Prostate gland (tissue), 2 donors: ENCODE measurements at regions not wholly inside any gene's neighbourhood (a gene's known extent, or its start where the extent isn't known, plus 50 kb on each side); places are given as distances from the start of the nearest gene placed in this dataset.

ENCODE experiments used
- DNase-seq: peaks from one replicate; pipeline ENCODE4 v3.0.0-alpha.2; 2019; ENCODE audit warnings: low spot score
- H3K27ac ChIP-seq, 2 donors: fragments of 200-600 bp; sonication (generic); 2 replicates each; pipeline ENCODE4 v1.5.1; 2017 to 2019
- H3K27me3 ChIP-seq: fragments of 200-600 bp; sonication (generic); replicated peaks from 2 replicates; pipeline ENCODE4 v1.5.1; 2019; ENCODE audit not compliant: insufficient read depth
- H3K36me3 ChIP-seq, 2 donors: fragments of 200-600 bp; sonication (generic); 1 replicate in 1 of 2; 2 replicates in 1 of 2; pipeline versions ENCODE4 v1.5.1 to v1.8.1; 2017 to 2019
- H3K4me1 ChIP-seq: fragments of 200-600 bp; sonication (generic); replicated peaks from 2 replicates; pipeline ENCODE4 v1.5.1; 2019
- H3K4me3 ChIP-seq, 2 donors: fragments of 200-600 bp; sonication (generic); 2 replicates each; pipeline ENCODE4 v1.5.1; 2017 to 2019
- H3K9me3 ChIP-seq: fragments of 200-600 bp; sonication (generic); 2 replicates; pipeline ENCODE4 v1.5.1; 2017
- POLR2A ChIP-seq: fragments of 450-650 bp; IDR thresholded peaks from one replicate; pipeline ENCODE4 v1.6.1; 2016; ENCODE audit warnings: antibody characterized with exemption, mild to moderate bottlenecking
- POLR2AphosphoS5 ChIP-seq: sonication (generic); formaldehyde crosslinking; IDR thresholded peaks from one replicate; pipeline ENCODE4 v1.6.1; 2017; ENCODE audit warnings: antibody characterized with exemption
- WGBS: methylation state at CpG from one replicate; pipeline ENCODE4 v1.1.5; 2018; 5-methylcytosine and 5-hydroxymethylcytosine counted together
- intact Hi-C: fragments of 100-400 bp; cut with DNase I; formaldehyde crosslinking; loops from one replicate; pipeline ENCODE4 v1.14.2; 2022
- TF ChIP-seq, protein P1 (sequence below), 4 experiments: fragments of 200-600 bp in 2 of 4; fragments of 450-650 bp in 2 of 4; sonication (generic) in 2 of 4; IDR thresholded peaks; 1 replicate in 3 of 4; 2 replicates in 1 of 4; pipeline ENCODE4 v1.5.1; 2016 to 2019; ENCODE audit warnings: antibody characterized with exemption in 4 of 4, mild to moderate bottlenecking in 2 of 4, moderate library complexity in 2 of 4

DNA sequence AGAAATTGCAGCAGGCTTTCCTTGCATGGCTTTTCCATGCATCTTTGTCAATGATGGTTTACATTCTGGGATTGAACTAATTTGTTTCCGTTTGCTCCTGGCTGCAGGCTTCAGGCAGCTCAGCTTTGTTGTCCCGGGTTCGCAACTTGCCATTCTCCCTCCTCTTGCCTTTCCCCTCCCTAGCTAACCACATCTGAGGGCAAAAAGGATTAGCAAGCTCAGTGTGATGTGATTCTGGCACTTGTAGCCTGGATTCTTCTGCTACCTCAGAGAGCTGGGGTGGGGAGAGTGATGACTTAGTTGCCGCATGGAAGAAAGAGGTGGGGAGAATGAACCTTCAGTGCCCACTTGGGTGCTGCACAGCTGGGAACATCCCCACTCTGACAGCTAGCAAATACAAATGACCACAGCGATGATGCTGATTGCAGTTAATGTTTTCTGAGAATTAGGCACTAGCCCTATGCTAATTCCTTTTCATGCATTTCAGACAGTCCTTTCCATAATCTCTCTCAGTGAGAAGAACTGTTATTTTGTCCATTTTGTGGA is 120.2 kb upstream of the SALL1 start:
- Histone ChIP-seq H3K36me3 (no peaks in the 10 kb centered on the region), H3K9me3 (no peaks in the 10 kb centered on the region), H3K4me1 (no peaks in the 10 kb centered on the region), H3K27ac (no peak overlapping the region), H3K27me3 (no peaks in the 10 kb centered on the region), H3K4me3 (no peak overlapping the region)
- intact Hi-C loops: no loop called here
- no peak for DNase-seq
- 62% methylated on average over 5 of the region's 5 CpGs for WGBS
- TF ChIP-seq POLR2AphosphoS5: no peak
- TF ChIP-seq POLR2A: no peak
- TF ChIP-seq, protein P1, sequence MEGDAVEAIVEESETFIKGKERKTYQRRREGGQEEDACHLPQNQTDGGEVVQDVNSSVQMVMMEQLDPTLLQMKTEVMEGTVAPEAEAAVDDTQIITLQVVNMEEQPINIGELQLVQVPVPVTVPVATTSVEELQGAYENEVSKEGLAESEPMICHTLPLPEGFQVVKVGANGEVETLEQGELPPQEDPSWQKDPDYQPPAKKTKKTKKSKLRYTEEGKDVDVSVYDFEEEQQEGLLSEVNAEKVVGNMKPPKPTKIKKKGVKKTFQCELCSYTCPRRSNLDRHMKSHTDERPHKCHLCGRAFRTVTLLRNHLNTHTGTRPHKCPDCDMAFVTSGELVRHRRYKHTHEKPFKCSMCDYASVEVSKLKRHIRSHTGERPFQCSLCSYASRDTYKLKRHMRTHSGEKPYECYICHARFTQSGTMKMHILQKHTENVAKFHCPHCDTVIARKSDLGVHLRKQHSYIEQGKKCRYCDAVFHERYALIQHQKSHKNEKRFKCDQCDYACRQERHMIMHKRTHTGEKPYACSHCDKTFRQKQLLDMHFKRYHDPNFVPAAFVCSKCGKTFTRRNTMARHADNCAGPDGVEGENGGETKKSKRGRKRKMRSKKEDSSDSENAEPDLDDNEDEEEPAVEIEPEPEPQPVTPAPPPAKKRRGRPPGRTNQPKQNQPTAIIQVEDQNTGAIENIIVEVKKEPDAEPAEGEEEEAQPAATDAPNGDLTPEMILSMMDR (IDR thresholded peaks at IDR 0.05): no peak

DNA sequence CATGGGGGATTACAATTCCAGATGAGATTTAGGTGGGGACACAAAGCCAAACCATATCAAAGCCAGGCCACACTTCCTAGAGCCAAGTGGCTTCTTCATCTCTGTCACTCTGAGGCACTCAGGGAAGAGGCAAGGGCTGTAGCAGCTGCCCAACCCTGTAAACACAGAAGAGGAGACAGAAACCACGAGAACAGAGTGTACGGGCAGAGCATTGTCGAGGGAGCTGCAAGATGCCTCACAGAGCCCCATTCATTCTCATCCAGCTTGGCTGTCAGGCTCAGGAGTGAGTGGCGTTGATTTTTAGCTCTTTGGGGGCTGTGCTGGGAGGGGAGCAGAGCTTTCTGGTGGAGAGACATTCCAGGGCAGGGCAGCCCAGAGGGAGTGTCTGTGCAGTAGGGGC is 117.2 kb upstream of the SALL1 start:
- no peak overlapping the region for H3K27ac ChIP-seq
- intact Hi-C loops: no loop called here
- no peak overlapping the region for H3K4me3 ChIP-seq
- no peaks in the 10 kb centered on the region for H3K9me3 ChIP-seq
- no peak for TF ChIP-seq POLR2A
- TF ChIP-seq POLR2AphosphoS5: no peak
- TF ChIP-seq, protein P1 (IDR thresholded peaks at IDR 0.05): no peak
- H3K36me3 ChIP-seq: no peaks in the 10 kb centered on the region
- no peaks in the 10 kb centered on the region for H3K4me1 ChIP-seq
- WGBS: 17% methylated on average over 4 of the region's 4 CpGs
- DNase-seq: no peak
- no peaks in the 10 kb centered on the region for H3K27me3 ChIP-seq

DNA sequence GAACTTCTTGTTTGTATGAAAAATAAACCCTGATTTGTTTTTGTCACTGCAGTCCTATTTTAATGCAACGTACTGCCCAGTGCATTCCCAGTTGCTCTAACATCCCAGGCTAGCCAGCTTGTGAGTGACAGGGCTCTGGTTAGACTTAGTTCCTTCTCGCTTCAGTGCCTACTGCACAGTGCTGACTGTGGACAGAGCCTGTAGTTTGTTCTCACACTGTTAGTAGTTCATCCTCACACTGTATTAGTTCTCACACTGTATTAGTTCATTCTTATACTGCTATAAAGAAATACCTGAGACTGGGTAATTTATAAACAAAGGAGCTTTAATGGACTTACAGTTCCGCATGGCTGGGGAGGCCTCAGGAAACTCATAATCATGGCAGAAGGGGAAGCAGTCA is 116.6 kb upstream of the SALL1 start:
- H3K9me3 ChIP-seq: no peaks in the 10 kb centered on the region
- no peaks in the 10 kb centered on the region for H3K4me1 ChIP-seq
- 67% methylated on average over 3 of the region's 3 CpGs for WGBS
- H3K27me3 ChIP-seq: no peaks in the 10 kb centered on the region
- H3K4me3 ChIP-seq: no peak overlapping the region
- intact Hi-C loops: no loop called here
- no peak overlapping the region for H3K27ac ChIP-seq
- TF ChIP-seq, protein P1 (IDR thresholded peaks at IDR 0.05): no peak
- no peak for TF ChIP-seq POLR2AphosphoS5
- no peak for TF ChIP-seq POLR2A
- H3K36me3 ChIP-seq: no peaks in the 10 kb centered on the region
- DNase-seq: no peak

DNA sequence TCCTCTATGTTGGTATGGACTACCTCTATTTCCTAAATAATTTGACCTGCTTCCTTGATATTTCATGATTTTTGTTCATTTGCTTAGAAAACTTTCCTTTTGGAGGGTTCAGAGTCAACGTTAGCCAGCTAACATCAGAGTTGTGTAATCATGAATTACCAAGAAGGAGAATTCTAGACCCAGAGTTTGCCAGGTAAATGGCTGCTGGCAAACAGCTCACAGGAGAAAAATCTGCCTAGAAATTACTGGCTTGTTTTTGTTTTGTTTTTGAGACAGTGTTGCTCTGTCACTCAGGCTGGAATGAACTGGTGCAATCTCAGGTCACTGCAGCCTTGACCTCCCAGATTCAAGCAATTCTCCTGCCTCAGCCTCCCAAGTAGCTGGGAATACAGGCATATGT is 111.4 kb upstream of the SALL1 start:
- H3K27ac ChIP-seq: no peak overlapping the region
- no peak overlapping the region for H3K4me3 ChIP-seq
- H3K27me3 ChIP-seq: no peaks in the 10 kb centered on the region
- H3K4me1 ChIP-seq: no peaks in the 10 kb centered on the region
- DNase-seq: no peak
- H3K9me3 ChIP-seq: no peaks in the 10 kb centered on the region
- TF ChIP-seq, protein P1 (IDR thresholded peaks at IDR 0.05): no peak
- TF ChIP-seq POLR2A (no peak), POLR2AphosphoS5 (no peak)
- 78% methylated on average over 1 of the region's 1 CpG for WGBS
- intact Hi-C loops: no loop called here
- H3K36me3 ChIP-seq: no peaks in the 10 kb centered on the region

DNA sequence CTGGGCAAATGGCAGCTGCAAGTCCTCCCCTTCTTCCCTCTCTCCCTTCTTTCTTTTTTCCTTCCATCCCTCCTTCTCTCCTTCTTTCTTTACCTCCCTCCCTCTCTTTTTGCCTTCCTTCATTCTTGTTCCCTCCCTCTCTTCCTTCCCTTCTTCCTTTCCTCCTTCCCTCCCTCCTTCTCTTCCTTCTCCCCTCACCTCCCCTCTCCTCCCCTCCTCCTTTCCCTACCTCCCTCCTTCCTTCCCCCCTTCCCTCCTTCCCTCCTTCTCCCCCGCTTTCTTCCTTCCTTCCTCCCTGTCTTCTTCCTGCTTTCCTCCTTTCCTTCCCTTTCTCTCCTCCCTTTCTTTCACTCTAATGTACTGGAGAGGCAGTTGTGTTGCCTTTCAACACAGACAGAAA is 110.8 kb upstream of the SALL1 start:
- Histone ChIP-seq H3K36me3 (no peaks in the 10 kb centered on the region), H3K9me3 (no peaks in the 10 kb centered on the region), H3K4me3 (no peak overlapping the region), H3K4me1 (no peaks in the 10 kb centered on the region), H3K27ac (no peak overlapping the region), H3K27me3 (no peaks in the 10 kb centered on the region)
- intact Hi-C loops: no loop called here
- 96% methylated on average over 1 of the region's 1 CpG for whole genome bisulfite sequencing
- TF ChIP-seq POLR2AphosphoS5 (no peak), POLR2A (no peak)
- TF ChIP-seq, protein P1 (IDR thresholded peaks at IDR 0.05): no peak
- no peak for DNase-seq
